Gastrocnemius medialis (tissue), 4 donors: ENCODE measurements at regions not wholly inside any gene's neighbourhood (a gene's known extent, or its start where the extent isn't known, plus 50 kb on each side); places are given as distances from the start of the nearest gene placed in this dataset.

Experiments used
- POLR2A ChIP-seq, 2 donors: fragments of 450-650 bp; IDR thresholded peaks; one replicate each; pipeline ENCODE4 v1.6.1; 2017; ENCODE audit warnings: antibody characterized with exemption in 2 of 2, mild to moderate bottlenecking in 2 of 2, moderate library complexity in 2 of 2
- TF ChIP-seq, protein P1 (sequence below), 5 experiments: fragments of 450-650 bp in 3 of 5; fragments of 200-600 bp in 2 of 5; sonication (generic) in 2 of 5; IDR thresholded peaks in 4 of 5; conservative IDR thresholded peaks in 1 of 5; 1 replicate in 4 of 5; 2 replicates in 1 of 5; pipeline ENCODE4 v1.5.1; 2016 to 2019; ENCODE audit warnings: antibody characterized with exemption in 5 of 5, mild to moderate bottlenecking in 3 of 5, moderate library complexity in 3 of 5

DNA sequence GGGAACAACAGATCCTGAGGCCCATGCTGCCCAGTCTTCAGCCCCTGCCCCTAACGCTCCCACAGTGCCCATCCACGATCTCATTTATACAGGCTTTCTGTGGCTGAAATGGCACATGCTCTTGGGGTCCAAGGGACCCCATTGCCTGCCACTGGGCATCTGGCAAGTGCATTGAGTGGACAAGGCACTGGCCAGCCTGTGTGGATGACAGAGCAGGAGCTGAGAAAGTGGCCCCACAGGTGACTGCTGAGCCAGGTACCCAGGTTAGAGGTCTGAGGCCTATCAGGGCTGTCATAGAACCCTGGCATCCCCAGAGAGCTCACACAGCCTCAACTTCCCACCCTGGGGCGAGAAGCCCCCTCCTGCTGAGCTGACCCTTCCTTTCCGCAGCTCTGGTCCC is 86.0 kb upstream of the NXT1 start:
- no peak for TF ChIP-seq POLR2A (IDR thresholded peaks at IDR 0.05)
- TF ChIP-seq, protein P1, sequence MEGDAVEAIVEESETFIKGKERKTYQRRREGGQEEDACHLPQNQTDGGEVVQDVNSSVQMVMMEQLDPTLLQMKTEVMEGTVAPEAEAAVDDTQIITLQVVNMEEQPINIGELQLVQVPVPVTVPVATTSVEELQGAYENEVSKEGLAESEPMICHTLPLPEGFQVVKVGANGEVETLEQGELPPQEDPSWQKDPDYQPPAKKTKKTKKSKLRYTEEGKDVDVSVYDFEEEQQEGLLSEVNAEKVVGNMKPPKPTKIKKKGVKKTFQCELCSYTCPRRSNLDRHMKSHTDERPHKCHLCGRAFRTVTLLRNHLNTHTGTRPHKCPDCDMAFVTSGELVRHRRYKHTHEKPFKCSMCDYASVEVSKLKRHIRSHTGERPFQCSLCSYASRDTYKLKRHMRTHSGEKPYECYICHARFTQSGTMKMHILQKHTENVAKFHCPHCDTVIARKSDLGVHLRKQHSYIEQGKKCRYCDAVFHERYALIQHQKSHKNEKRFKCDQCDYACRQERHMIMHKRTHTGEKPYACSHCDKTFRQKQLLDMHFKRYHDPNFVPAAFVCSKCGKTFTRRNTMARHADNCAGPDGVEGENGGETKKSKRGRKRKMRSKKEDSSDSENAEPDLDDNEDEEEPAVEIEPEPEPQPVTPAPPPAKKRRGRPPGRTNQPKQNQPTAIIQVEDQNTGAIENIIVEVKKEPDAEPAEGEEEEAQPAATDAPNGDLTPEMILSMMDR (IDR thresholded peaks at IDR 0.05 in 4 of 5, conservative IDR thresholded peaks at IDR 0.05 in 1 of 5) = no peak
